GM18907 (cell line): ENCODE measurements at regions not wholly inside any gene's neighbourhood (a gene's known extent, or its start where the extent isn't known, plus 50 kb on each side); places are given as distances from the start of the nearest gene placed in this dataset.

Experiments
- ATAC-seq: cut with Tn5 transposase; IDR thresholded peaks from one replicate; pipeline ENCODE4 v1.9.1; 2021; ENCODE audit warnings: mild to moderate bottlenecking, moderate library complexity; ENCODE audit not compliant: unreplicated experiment

- ATAC-seq, result peak; percentile 52
Measured at GRCh38 chr2:221844212-221845020, 272.3 kb upstream of the EPHA4 start.

- ATAC-seq, result no peak
Measured at GRCh38 chr2:221836095-221836494, 264.0 kb upstream of the EPHA4 start.

- ATAC-seq, result no peak
Measured at GRCh38 chr2:221833966-221834365, 261.9 kb upstream of the EPHA4 start.

GRCh38 chr2:221831051-221831450, 258.9 kb upstream of the EPHA4 start:
- ATAC-seq, result no peak

- no peak for ATAC-seq
Measured at GRCh38 chr2:221822416-221822815, 250.3 kb upstream of the EPHA4 start.

- no peak for ATAC-seq
Measured at GRCh38 chr2:221818616-221819320, 246.7 kb upstream of the EPHA4 start.

- no peak for ATAC-seq
Measured at GRCh38 chr2:221817878-221818277, 245.8 kb upstream of the EPHA4 start.

- ATAC-seq, result no peak
Measured at GRCh38 chr2:221817052-221817451, 244.9 kb upstream of the EPHA4 start.

GRCh38 chr2:221816566-221816965, 244.5 kb upstream of the EPHA4 start:
- ATAC-seq, result no peak

- ATAC-seq, result no peak
Measured at GRCh38 chr2:221810650-221811049, 238.5 kb upstream of the EPHA4 start.

GRCh38 chr2:221810245-221810644, 238.1 kb upstream of the EPHA4 start:
- ATAC-seq, result no peak

GRCh38 chr2:221808488-221808887, 236.4 kb upstream of the EPHA4 start:
- no peak for ATAC-seq

GRCh38 chr2:221807706-221808105, 235.6 kb upstream of the EPHA4 start:
- no peak for ATAC-seq

- no peak for ATAC-seq
Measured at GRCh38 chr2:221802089-221802488, 230.0 kb upstream of the EPHA4 start.

- ATAC-seq, result no peak
Measured at GRCh38 chr2:221792971-221793521, 220.9 kb upstream of the EPHA4 start.

GRCh38 chr2:221791844-221792243, 219.7 kb upstream of the EPHA4 start:
- ATAC-seq, result no peak

GRCh38 chr2:221787561-221787960, 215.5 kb upstream of the EPHA4 start:
- no peak for ATAC-seq

GRCh38 chr2:221786297-221786926, 214.3 kb upstream of the EPHA4 start:
- ATAC-seq, result no peak

GRCh38 chr2:221780281-221780688, 208.2 kb upstream of the EPHA4 start:
- ATAC-seq, result no peak

- no peak for ATAC-seq
Measured at GRCh38 chr2:221779614-221780067, 207.5 kb upstream of the EPHA4 start.

GRCh38 chr2:221778025-221778424, 205.9 kb upstream of the EPHA4 start:
- no peak for ATAC-seq
